ENCODE measurements at regions not wholly inside any gene's neighbourhood (a gene's known extent, or its start where the extent isn't known, plus 50 kb on each side); places are given as distances from the start of the nearest gene placed in this dataset.

GRCh38 chr11:37484298-37484697 lies 886.3 kb upstream of the RAG2 start:
- intact Hi-C loops (cut with DNase I): no loop called here
- ATAC-seq: no peak
- no peaks in the 10 kb centered on the region for H3K4me1 ChIP-seq
- H3K4me3 ChIP-seq: no peak overlapping the region
- no peak for TF ChIP-seq CTCF (IDR thresholded peaks at IDR 0.05)
- H3K36me3 ChIP-seq: no peaks in the 10 kb centered on the region
- H3K9me3 ChIP-seq: no peaks in the 10 kb centered on the region
- H3K27ac ChIP-seq: no peak overlapping the region
- no peaks in the 10 kb centered on the region for H3K27me3 ChIP-seq (ENCODE audit: low read depth)
- DNase-seq: no peak

- no peak for TF ChIP-seq CTCF (IDR thresholded peaks at IDR 0.05)
- ATAC-seq (no peak), DNase-seq (no peak)
- no peaks in the 10 kb centered on the region for H3K36me3 ChIP-seq
- no peaks in the 10 kb centered on the region for H3K9me3 ChIP-seq
- H3K27me3 ChIP-seq (ENCODE audit: low read depth): no peaks in the 10 kb centered on the region
- no peak overlapping the region for H3K4me3 ChIP-seq
- H3K27ac ChIP-seq: no peak overlapping the region
- intact Hi-C loops (cut with DNase I): no loop called here
- no peaks in the 10 kb centered on the region for H3K4me1 ChIP-seq
These were observed 885.7 kb upstream of the RAG2 start for GRCh38 chr11:37483761-37484160.

GRCh38 chr11:37474889-37475288 lies 876.9 kb upstream of the RAG2 start:
- H3K4me3 ChIP-seq: no peak overlapping the region
- no peaks in the 10 kb centered on the region for H3K27me3 ChIP-seq (ENCODE audit: low read depth)
- no peaks in the 10 kb centered on the region for H3K9me3 ChIP-seq
- H3K27ac ChIP-seq: no peak overlapping the region
- ATAC-seq: no peak
- no peak for DNase-seq
- H3K36me3 ChIP-seq: no peaks in the 10 kb centered on the region
- TF ChIP-seq CTCF (IDR thresholded peaks at IDR 0.05): no peak
- H3K4me1 ChIP-seq: no peaks in the 10 kb centered on the region
- intact Hi-C loops (cut with DNase I): no loop called here

DNA sequence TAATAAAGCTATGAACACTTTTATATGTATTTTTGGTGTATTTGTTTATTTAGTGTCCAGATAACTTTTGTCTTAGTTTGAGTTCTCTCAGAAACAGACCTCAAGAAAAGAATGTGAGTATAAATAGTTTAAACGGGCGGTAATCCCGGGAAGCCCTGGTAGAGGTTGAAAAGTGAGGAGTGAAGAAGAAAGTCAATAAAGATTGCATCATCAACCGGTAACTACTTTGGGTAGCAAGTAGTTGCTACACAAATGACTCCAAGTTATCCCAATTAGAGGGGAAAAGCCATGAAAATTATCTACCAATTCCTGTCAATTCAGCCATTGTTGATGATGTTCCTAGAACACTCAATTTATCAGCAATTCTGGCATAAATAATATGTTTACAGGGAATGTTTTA lies 870.3 kb upstream of the RAG2 start:
- ATAC-seq: no peak
- no peak for TF ChIP-seq CTCF (IDR thresholded peaks at IDR 0.05)
- Histone ChIP-seq H3K27me3 (ENCODE audit: low read depth) (no peaks in the 10 kb centered on the region), H3K4me3 (no peak overlapping the region), H3K36me3 (no peaks in the 10 kb centered on the region), H3K9me3 (no peaks in the 10 kb centered on the region), H3K4me1 (no peaks in the 10 kb centered on the region), H3K27ac (no peak overlapping the region)
- no peak for DNase-seq
- intact Hi-C loops (cut with DNase I): no loop called here

- H3K27ac ChIP-seq: no peak overlapping the region
- no peak for DNase-seq
- H3K27me3 ChIP-seq (ENCODE audit: low read depth): no peaks in the 10 kb centered on the region
- no peaks in the 10 kb centered on the region for H3K4me1 ChIP-seq
- H3K36me3 ChIP-seq: no peaks in the 10 kb centered on the region
- ATAC-seq: no peak
- intact Hi-C loops (cut with DNase I): no loop called here
- no peaks in the 10 kb centered on the region for H3K9me3 ChIP-seq
- no peak overlapping the region for H3K4me3 ChIP-seq
- no peak for TF ChIP-seq CTCF (IDR thresholded peaks at IDR 0.05)
These were observed 867.2 kb upstream of the RAG2 start for GRCh38 chr11:37465221-37465620.

- Histone ChIP-seq H3K9me3 (no peaks in the 10 kb centered on the region), H3K4me3 (no peak overlapping the region), H3K27ac (no peak overlapping the region), H3K27me3 (ENCODE audit: low read depth) (no peaks in the 10 kb centered on the region), H3K36me3 (no peaks in the 10 kb centered on the region), H3K4me1 (no peaks in the 10 kb centered on the region)
- ATAC-seq (no peak), DNase-seq (no peak)
- TF ChIP-seq CTCF (IDR thresholded peaks at IDR 0.05): no peak
- intact Hi-C loops (cut with DNase I): no loop called here
These were observed 861.4 kb upstream of the RAG2 start for GRCh38 chr11:37459456-37459855.
